K562 (cell line): ENCODE measurements at regions not wholly inside any gene's neighbourhood (a gene's known extent, or its start where the extent isn't known, plus 50 kb on each side); places are given as distances from the start of the nearest gene placed in this dataset.

ENCODE experiments used
- ARID3B ChIP-seq: fragments of 250-450 bp; sonication (Bioruptor Pico); IDR thresholded peaks from 2 replicates; pipeline ENCODE4 v1.4.0; 2020; ENCODE audit warnings: borderline replicate concordance
- BDP1 ChIP-seq: IDR thresholded peaks from 3 replicates; pipeline ENCODE4 v1.6.1; 2011; ENCODE audit not compliant: insufficient read length, insufficient read depth
- BHLHE40 ChIP-seq: IDR thresholded peaks from 2 replicates; pipeline ENCODE4 v1.6.1; 2011; ENCODE audit warnings: low read length, improper control_type of control experiment
- DDX20 ChIP-seq: fragments of 450-650 bp; IDR thresholded peaks from 2 replicates; pipeline ENCODE4 v1.6.1; 2016; ENCODE audit warnings: missing genetic modification characterization, low read depth, mild to moderate bottlenecking, missing compliant biosample characterization, moderate library complexity
- ERF ChIP-seq: fragments of 450-650 bp; formaldehyde crosslinking; IDR thresholded peaks from 2 replicates; pipeline ENCODE4 v1.4.0; 2020; ENCODE audit warnings: mild to moderate bottlenecking, mixed read lengths
- GABPB1 ChIP-seq: sonication (generic); formaldehyde crosslinking; IDR thresholded peaks from 2 replicates; pipeline ENCODE4 v1.8.0; 2022; ENCODE audit warnings: mild to moderate bottlenecking, missing genetic modification reagents
- HOXB6 ChIP-seq: fragments of 250-450 bp; sonication (Bioruptor Pico); IDR thresholded peaks from 2 replicates; pipeline ENCODE4 v1.5.1; 2022; ENCODE audit warnings: mild to moderate bottlenecking, borderline replicate concordance
- MBD2 ChIP-seq: sonication (generic); IDR thresholded peaks from 2 replicates; pipeline ENCODE4 v1.6.1; 2016; ENCODE audit warnings: low read depth, borderline replicate concordance
- PHB ChIP-seq: fragments of 250-450 bp; sonication (Bioruptor Pico); IDR thresholded peaks from 2 replicates; pipeline ENCODE4 v1.5.0; 2021
- RBM14 ChIP-seq: fragments of 200-400 bp; formaldehyde crosslinking; IDR thresholded peaks from 2 replicates; pipeline ENCODE4 v1.6.1; 2018; ENCODE audit warnings: low read depth, mild to moderate bottlenecking, low read length, moderate library complexity, borderline replicate concordance; ENCODE audit not compliant: insufficient read depth
- SIRT6 ChIP-seq: IDR thresholded peaks from one replicate; pipeline ENCODE4 v1.6.1; 2012; ENCODE audit warnings: low read depth, mild to moderate bottlenecking, control low read depth, inconsistent platforms, low read length, moderate library complexity
- ZNF75A ChIP-seq: fragments of 450-650 bp; formaldehyde crosslinking; IDR thresholded peaks from 2 replicates; pipeline ENCODE4 v1.4.0; 2020; ENCODE audit warnings: mild to moderate bottlenecking
- TF ChIP-seq, protein P1 (sequence below), 2 experiments: fragments of 200-800 bp in 1 of 2; sonication (Bioruptor generic) in 1 of 2; sonication (generic) in 1 of 2; formaldehyde crosslinking in 1 of 2; IDR thresholded peaks in 1 of 2; conservative IDR thresholded peaks in 1 of 2; 2 replicates each; pipeline versions ENCODE4 v1.5.0 to v1.6.1; 2016 to 2020; ENCODE audit warnings: missing compliant biosample characterization in 1 of 2, missing genetic modification characterization in 1 of 2, missing genetic modification reagents in 1 of 2
- TF ChIP-seq, protein P2 (sequence below): sonication (generic); IDR thresholded peaks from 2 replicates; pipeline ENCODE4 v1.6.1; 2016

DNA sequence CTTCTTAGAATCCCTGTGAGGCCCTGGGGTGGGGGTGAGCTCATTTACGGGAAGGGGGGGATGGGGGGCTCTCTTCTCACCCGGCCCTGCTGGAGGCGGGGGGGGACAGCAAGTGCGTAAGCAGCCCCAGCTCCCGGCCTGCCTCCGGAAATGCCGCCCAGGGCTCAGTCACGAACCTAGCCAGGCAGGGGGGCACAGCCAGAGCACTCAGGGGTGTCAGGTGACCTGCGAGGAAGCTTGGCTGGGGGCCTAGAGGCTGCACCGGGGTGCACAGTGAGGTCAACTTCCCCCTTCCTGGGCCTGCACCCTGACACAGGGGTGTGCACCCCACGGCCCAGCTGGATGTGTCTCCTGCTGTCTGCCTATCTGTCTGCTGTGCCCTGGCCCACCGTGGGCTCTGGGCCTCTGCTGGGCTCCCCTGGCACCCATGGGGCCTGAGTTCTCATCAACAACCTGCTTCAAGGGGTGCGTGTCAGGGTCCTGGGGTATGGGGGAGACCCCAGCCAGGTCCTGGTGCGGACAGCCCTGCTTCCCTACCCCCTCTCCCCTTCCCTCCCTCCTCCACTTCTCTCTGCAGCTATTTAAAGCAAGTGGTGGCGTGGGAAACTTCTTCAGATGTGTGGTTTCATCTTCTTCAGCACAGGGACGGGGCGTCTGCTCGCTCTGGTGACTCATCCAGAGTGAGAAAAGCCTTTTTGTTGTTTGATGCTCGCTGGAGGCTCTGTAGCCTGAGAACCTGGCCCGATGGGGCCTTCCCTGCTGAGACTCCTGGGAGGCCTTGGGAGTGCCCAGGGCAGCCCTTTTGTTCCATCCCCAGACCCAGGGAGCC is 92.5 kb upstream of the RUNX3 start (continued):
- no peak for TF ChIP-seq GABPB1 (CRISPR knock-in tag)
- no peak for TF ChIP-seq MBD2
- TF ChIP-seq, protein P1, sequence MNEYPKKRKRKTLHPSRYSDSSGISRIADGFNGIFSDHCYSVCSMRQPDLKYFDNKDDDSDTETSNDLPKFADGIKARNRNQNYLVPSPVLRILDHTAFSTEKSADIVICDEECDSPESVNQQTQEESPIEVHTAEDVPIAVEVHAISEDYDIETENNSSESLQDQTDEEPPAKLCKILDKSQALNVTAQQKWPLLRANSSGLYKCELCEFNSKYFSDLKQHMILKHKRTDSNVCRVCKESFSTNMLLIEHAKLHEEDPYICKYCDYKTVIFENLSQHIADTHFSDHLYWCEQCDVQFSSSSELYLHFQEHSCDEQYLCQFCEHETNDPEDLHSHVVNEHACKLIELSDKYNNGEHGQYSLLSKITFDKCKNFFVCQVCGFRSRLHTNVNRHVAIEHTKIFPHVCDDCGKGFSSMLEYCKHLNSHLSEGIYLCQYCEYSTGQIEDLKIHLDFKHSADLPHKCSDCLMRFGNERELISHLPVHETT (CRISPR knock-in tag; conservative IDR thresholded peaks at IDR 0.05 in 1 of 2, IDR thresholded peaks at IDR 0.05 in 1 of 2) = no peak
- no peak for TF ChIP-seq BDP1
- TF ChIP-seq RBM14 = no peak
- TF ChIP-seq, protein P2, sequence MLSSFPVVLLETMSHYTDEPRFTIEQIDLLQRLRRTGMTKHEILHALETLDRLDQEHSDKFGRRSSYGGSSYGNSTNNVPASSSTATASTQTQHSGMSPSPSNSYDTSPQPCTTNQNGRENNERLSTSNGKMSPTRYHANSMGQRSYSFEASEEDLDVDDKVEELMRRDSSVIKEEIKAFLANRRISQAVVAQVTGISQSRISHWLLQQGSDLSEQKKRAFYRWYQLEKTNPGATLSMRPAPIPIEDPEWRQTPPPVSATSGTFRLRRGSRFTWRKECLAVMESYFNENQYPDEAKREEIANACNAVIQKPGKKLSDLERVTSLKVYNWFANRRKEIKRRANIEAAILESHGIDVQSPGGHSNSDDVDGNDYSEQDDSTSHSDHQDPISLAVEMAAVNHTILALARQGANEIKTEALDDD = no peak
- TF ChIP-seq HOXB6 (CRISPR knock-in tag) = no peak
- TF ChIP-seq DDX20 (tag) = no peak
- TF ChIP-seq ARID3B = no peak
- TF ChIP-seq SIRT6 = no peak
- TF ChIP-seq ERF (CRISPR knock-in tag) = no peak
- peak; percentile 69; the same call in 1 of the 2 replicates for TF ChIP-seq ZNF75A (CRISPR knock-in tag)
- 0 out of 2 replicates have a peak, but pooled peaks have one; percentile 27 for TF ChIP-seq BHLHE40
- TF ChIP-seq PHB (CRISPR knock-in tag) = no peak
